ENCODE measurements at regions not wholly inside any gene's neighbourhood (a gene's known extent, or its start where the extent isn't known, plus 50 kb on each side); places are given as distances from the start of the nearest gene placed in this dataset.

DNA sequence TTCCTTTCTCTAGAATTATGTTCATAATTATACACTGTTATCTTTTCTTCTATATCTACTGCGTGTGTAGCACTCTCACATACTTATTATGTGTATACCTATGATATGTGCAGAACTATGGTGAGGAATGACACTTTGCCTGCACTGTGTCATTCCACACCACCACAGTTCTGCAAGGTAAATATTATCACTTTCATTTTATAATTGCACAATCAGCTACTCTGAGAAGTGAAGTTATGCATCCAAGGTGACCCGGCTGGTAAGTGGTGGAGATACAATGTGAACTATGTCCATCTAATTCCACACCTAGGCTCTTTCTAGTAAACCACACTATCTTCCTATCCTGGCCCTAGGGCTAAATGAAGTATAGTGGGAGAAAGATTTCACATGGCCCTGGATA lies 170.1 kb upstream of the ATP10B start:
- no peak for TF ChIP-seq ZNF274 (IDR thresholded peaks at IDR 0.05; ENCODE audit: low read depth, low read length)
- no peak for TF ChIP-seq SUZ12 (IDR thresholded peaks at IDR 0.05; ENCODE audit: extremely low read depth, insufficient read depth, insufficient read length)

Measured in NT2/D1 (cell line).